ENCODE measurements at regions not wholly inside any gene's neighbourhood (a gene's known extent, or its start where the extent isn't known, plus 50 kb on each side); places are given as distances from the start of the nearest gene placed in this dataset.

DNA sequence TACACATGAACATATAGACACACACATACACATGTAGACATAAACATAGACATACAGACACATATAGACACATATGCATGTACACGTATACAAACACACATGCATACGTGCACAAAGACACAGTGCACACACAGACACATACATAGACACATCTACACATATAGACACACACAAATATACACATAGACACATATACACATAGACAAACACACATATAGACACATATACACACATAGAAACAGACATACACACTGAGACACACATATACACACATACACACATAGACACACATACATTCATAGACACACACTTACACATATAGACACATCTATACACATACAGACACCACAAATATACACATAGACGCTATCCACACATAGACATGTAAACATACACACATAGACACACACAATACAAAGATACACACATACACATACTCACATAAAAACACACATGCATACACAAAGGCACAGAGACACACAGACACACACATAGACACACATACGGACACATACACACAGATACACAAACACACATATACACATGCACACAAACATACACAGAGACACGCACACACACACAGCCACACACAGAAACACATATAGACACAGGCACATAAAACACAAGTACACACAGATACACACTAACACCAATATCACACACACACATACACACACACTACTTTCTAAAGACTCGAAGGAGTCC lies 254.0 kb downstream of the TSHZ3 start:
- no peak for DNase-seq (ENCODE audit: low read depth)

GRCh38 chr19:31092274-31092673 lies 257.0 kb downstream of the TSHZ3 start:
- DNase-seq (ENCODE audit: low read depth) = no peak

DNA sequence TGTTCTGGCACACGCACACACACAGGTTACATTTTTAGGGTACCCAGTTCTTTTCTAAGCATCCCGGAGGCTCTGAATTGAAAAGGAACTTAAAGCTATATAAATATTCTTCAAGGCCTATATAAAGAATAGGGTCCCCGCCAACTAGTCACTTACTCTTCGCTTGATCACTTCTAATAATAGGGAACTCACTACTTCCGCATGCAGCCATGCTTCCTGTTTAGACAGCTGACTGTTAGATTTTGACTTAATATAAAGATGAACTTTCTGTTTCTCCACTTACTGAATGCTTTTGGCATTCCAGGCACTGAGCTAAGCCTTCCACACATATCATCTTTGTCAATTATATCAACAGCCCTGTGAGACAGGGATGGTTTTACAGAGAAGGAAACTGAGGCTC lies 259.6 kb downstream of the TSHZ3 start:
- no peak for DNase-seq (ENCODE audit: low read depth)

- DNase-seq (ENCODE audit: low read depth) = no peak
Observed at GRCh38 chr19:31085125-31085524, 264.1 kb downstream of the TSHZ3 start.

- DNase-seq (ENCODE audit: low read depth) = no peak
Observed at GRCh38 chr19:31083105-31083504, 266.1 kb downstream of the TSHZ3 start.

GRCh38 chr19:31075146-31075655 lies 274.0 kb downstream of the TSHZ3 start:
- no peak for DNase-seq (ENCODE audit: low read depth)

GRCh38 chr19:31074199-31075125 lies 274.8 kb downstream of the TSHZ3 start:
- DNase-seq (ENCODE audit: low read depth) = no peak

GRCh38 chr19:31073485-31074198 lies 275.6 kb downstream of the TSHZ3 start:
- no peak for DNase-seq (ENCODE audit: low read depth)

GRCh38 chr19:31072451-31072850 lies 276.8 kb downstream of the TSHZ3 start:
- DNase-seq (ENCODE audit: low read depth) = no peak

- DNase-seq (ENCODE audit: low read depth) = no peak
Observed at GRCh38 chr19:31071136-31071855, 277.9 kb downstream of the TSHZ3 start.

DNA sequence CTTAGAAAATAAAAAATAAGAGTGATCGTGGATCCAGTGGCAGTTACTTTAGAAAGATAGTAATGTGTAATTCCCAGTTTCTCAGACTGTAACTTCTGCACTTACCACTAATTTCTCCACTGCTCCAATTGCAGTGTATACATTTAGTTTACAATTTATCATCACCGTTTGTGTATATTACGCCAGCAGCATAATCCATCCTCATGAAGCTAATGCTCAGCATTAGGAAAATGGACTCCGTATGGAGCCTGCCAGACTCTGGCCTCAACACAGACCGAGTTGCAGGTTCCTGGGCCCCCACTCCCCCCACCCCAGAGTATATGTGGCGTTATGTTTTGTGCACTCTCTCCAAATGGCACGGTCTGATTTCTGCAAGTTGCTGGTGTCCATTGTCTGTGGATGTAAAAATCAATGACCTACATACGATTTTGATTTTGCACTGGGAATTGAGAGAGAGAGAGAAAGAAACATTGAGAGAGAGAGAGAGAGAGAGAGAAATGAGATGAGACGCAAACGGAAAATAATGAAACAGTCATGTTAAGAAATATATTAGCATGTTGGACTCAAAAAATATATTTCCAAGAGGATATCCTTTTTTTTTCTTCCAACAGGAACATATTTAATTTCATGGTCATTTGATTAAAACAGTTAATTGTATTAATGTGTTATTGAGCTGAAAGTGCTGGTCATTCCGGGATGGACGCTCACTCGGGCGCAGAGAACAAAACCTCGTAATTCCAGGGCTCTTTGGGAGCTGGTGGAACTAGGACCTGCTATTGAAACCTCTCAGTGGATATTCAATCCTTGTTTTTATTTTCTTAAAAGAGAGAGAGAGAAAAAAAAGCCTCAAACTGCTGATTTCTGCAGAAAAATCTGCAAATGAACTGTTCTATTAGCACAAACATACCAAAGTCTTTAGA lies 278.8 kb downstream of the TSHZ3 start:
- DNase-seq (ENCODE audit: low read depth) = no peak

- no peak for DNase-seq (ENCODE audit: low read depth)
Observed at GRCh38 chr19:31068268-31068667, 281.0 kb downstream of the TSHZ3 start.

- DNase-seq (ENCODE audit: low read depth) = peak; percentile 67
Observed at GRCh38 chr19:31066385-31066784, 282.9 kb downstream of the TSHZ3 start.

DNA sequence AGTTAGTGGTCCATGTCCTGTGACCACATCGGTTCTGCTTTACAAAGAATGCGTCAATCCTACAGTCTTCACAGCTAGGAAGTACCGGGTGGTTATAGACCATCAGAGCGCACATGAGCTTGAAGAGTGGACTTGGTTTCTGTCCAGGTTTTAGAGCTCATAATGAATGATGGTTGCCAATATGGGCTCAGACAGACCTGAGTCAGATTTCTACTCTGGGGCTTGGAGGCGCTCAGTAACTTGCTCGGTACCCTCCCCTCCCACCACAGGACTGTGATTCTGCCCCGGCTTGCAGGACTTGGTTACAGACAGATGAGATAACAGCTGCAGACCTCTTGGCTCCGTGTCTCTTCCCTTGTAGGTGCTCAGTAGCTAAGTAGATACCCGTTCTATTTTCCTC lies 284.7 kb downstream of the TSHZ3 start:
- peak; percentile 6 for DNase-seq (ENCODE audit: low read depth)

- DNase-seq (ENCODE audit: low read depth) = no peak
Observed at GRCh38 chr19:31058676-31059340, 290.4 kb downstream of the TSHZ3 start.

DNA sequence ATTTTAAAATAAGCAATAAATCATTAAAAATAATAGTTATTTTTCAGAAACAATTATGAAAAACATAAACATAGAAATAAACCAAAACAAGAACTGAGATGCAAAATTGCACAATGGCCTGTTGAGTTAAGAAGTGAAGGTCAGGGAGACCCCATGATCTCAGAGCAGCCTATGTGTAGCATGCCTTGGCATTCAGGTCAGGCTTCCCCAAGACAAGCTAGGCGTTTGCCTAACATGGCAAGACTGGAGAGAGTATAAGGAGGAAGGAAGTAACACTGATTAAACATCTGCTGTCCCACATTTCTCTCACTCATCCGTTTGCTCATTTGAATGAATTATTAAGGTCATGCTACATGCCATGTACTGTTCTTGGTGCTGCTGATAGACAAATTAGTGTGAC lies 291.8 kb downstream of the TSHZ3 start:
- no peak for DNase-seq (ENCODE audit: low read depth)

DNA sequence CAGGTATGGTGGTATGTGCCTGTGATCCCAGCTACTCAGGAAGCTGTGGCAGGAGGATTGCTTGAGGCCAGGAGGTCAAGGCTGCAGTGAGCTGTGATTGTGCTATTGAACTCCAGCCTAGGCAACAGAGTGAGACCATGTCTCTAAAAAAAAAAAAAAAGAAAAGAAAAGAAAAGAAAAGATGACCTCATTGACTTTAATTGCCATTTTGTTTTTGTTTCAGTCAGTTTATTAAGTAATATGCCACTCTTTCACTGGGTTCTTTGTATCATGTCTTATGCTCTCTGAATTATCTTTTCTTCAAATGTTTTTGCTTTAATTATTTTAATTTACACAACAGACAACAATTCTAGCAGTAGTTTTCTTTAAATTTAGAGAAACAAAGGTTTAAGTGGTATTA lies 293.8 kb downstream of the TSHZ3 start:
- no peak for DNase-seq (ENCODE audit: low read depth)

DNA sequence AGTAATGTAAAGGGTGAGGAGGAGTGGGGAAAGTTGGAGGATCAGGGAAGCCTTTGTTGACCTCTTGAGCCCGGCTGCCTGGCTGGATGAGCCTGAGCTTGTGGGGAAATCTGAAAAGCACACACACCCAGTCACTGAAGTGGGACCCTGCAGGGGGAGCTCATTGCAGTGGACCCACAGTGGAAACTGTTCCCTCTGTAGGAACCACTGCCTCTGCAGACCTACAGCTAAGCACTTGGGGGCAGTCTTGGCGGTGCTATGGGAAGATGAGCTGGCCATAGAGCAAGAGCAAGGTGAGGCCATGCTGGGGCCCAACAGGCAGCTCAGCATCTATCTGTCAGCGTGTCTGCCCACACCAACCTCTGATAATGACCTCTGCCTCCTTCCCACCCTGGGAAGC lies 294.8 kb downstream of the TSHZ3 start:
- peak; percentile 33 for DNase-seq (ENCODE audit: low read depth)

GRCh38 chr19:31049431-31049830 lies 299.8 kb downstream of the TSHZ3 start:
- DNase-seq (ENCODE audit: low read depth) = no peak

- no peak for DNase-seq (ENCODE audit: low read depth)
Observed at GRCh38 chr19:31046024-31046423, 303.2 kb downstream of the TSHZ3 start.

Measured in M059J (cell line).